Osteoblast (primary cell): ENCODE measurements at regions not wholly inside any gene's neighbourhood (a gene's known extent, or its start where the extent isn't known, plus 50 kb on each side); places are given as distances from the start of the nearest gene placed in this dataset.

ENCODE experiments used
- DNase-seq: peaks from one replicate; pipeline ENCODE4 v3.0.0; 2011; ENCODE audit warnings: low spot score, mixed read lengths; ENCODE audit not compliant: insufficient read length; ENCODE audit errors: missing footprints
- H2AFZ ChIP-seq: 2 replicates; pipeline ENCODE4 v1.6.0; 2011; ENCODE audit warnings: mild to moderate bottlenecking, low read length
- H3K27ac ChIP-seq: 2 replicates; pipeline ENCODE4 v1.5.1; 2011; ENCODE audit warnings: mild to moderate bottlenecking, low read depth, low read length, moderate library complexity
- H3K27me3 ChIP-seq: 2 replicates; pipeline ENCODE4 v1.6.0; 2012; ENCODE audit warnings: mild to moderate bottlenecking, control low read depth, inconsistent platforms, low read length, moderate library complexity; ENCODE audit not compliant: insufficient read depth
- H3K36me3 ChIP-seq: 2 replicates; pipeline ENCODE4 v1.5.1; 2011; ENCODE audit warnings: mild to moderate bottlenecking, low read length, control low read depth, moderate library complexity; ENCODE audit not compliant: insufficient read depth
- H3K4me1 ChIP-seq: 2 replicates; pipeline ENCODE4 v1.5.1; 2011; ENCODE audit warnings: mild to moderate bottlenecking, low read length, control low read depth, moderate library complexity; ENCODE audit not compliant: insufficient read depth
- H3K4me2 ChIP-seq: 2 replicates; pipeline ENCODE4 v1.6.0; 2011; ENCODE audit warnings: mild to moderate bottlenecking, low read length; ENCODE audit not compliant: insufficient read depth
- H3K4me3 ChIP-seq: fragments of 200-600 bp; sonication (generic); 3 replicates; pipeline ENCODE4 v1.5.1; 2012; ENCODE audit warnings: mild to moderate bottlenecking, low read length, inconsistent platforms; ENCODE audit not compliant: insufficient read depth
- H3K79me2 ChIP-seq: 2 replicates; pipeline ENCODE4 v1.6.0; 2012; ENCODE audit warnings: mild to moderate bottlenecking, low read length, control low read depth, inconsistent platforms; ENCODE audit not compliant: insufficient read depth
- H3K9me3 ChIP-seq: 2 replicates; pipeline ENCODE4 v1.5.1; 2011; ENCODE audit warnings: low read depth, low read length, control low read depth
- H4K20me1 ChIP-seq: 2 replicates; pipeline ENCODE4 v1.6.0; 2012; ENCODE audit warnings: mild to moderate bottlenecking, low read length, control low read depth; ENCODE audit not compliant: insufficient read depth
- TF ChIP-seq, protein P1 (sequence below): IDR thresholded peaks from 2 replicates; pipeline ENCODE4 v1.5.1; 2011; ENCODE audit warnings: mild to moderate bottlenecking, low read depth, low read length, moderate library complexity; ENCODE audit errors: extremely low read depth

DNA sequence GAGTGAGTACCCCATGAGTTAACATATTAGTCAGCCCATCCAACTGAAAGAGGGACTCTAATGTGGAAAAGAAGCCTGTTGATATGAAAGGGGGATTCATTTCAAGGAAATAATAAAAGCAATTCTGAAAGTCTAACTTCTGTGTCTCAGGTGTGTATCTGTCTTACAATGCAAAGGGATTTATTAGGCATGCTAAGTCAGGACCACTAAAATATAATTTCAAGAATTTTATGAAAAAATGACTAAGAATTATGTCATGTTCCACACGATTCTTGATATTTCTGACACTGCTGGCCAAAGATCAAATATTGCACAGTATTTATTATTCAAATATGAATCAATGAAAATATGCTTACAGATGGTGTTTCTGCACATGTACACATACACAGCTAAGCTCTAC, 130.8 kb downstream of the KLF12 start:
- Histone ChIP-seq H3K27ac (no peak overlapping the region), H3K4me3 (no peak overlapping the region), H3K4me2 (no peak overlapping the region), H3K36me3 (no peaks in the 10 kb centered on the region), H3K4me1 (peaks cover 13% of the 10 kb centered on the region), H4K20me1 (peaks cover 33% of the 10 kb centered on the region), H3K9me3 (no peaks in the 10 kb centered on the region), H3K79me2 (peaks cover 97% of the 10 kb centered on the region), H2AFZ (no peak overlapping the region), H3K27me3 (no peaks in the 10 kb centered on the region)
- TF ChIP-seq, protein P1, sequence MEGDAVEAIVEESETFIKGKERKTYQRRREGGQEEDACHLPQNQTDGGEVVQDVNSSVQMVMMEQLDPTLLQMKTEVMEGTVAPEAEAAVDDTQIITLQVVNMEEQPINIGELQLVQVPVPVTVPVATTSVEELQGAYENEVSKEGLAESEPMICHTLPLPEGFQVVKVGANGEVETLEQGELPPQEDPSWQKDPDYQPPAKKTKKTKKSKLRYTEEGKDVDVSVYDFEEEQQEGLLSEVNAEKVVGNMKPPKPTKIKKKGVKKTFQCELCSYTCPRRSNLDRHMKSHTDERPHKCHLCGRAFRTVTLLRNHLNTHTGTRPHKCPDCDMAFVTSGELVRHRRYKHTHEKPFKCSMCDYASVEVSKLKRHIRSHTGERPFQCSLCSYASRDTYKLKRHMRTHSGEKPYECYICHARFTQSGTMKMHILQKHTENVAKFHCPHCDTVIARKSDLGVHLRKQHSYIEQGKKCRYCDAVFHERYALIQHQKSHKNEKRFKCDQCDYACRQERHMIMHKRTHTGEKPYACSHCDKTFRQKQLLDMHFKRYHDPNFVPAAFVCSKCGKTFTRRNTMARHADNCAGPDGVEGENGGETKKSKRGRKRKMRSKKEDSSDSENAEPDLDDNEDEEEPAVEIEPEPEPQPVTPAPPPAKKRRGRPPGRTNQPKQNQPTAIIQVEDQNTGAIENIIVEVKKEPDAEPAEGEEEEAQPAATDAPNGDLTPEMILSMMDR, result no peak
- DNase-seq, result no peak

DNA sequence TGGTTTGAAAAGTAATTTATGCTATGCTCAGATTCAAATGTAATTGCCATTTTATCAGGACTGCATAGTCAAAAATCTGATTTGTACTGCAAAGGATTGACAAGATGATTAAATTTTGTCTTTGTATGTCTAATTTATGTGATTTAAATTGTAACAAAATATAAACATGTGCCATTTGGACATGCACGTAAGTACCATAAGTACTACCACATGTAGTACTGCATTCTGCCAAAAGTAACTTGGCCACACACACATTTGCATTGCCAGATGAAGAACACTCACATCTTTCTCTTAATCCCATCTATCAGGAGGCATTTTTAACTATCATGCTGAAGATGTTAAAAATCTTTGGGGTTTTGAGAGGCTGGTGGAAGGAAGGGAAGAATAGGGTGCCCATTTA, 133.3 kb downstream of the KLF12 start:
- TF ChIP-seq, protein P1, result no peak
- Histone ChIP-seq H3K27me3 (no peaks in the 10 kb centered on the region), H3K9me3 (no peaks in the 10 kb centered on the region), H3K36me3 (no peaks in the 10 kb centered on the region), H3K27ac (no peak overlapping the region), H3K4me2 (no peak overlapping the region), H2AFZ (no peak overlapping the region), H3K4me3 (no peak overlapping the region), H4K20me1 (peaks cover 27% of the 10 kb centered on the region), H3K4me1 (peaks cover 9% of the 10 kb centered on the region), H3K79me2 (peaks cover 97% of the 10 kb centered on the region)
- DNase-seq, result no peak

- TF ChIP-seq, protein P1, result no peak
- DNase-seq, result no peak
- Histone ChIP-seq H3K27me3 (no peaks in the 10 kb centered on the region), H3K4me2 (no peak overlapping the region), H4K20me1 (peaks cover 22% of the 10 kb centered on the region), H3K27ac (no peak overlapping the region), H3K36me3 (peaks cover 8% of the 10 kb centered on the region), H3K4me1 (no peaks in the 10 kb centered on the region), H3K79me2 (peaks cover 97% of the 10 kb centered on the region), H3K4me3 (no peak overlapping the region), H3K9me3 (no peaks in the 10 kb centered on the region), H2AFZ (no peak overlapping the region)
These were observed 135.6 kb downstream of the KLF12 start for GRCh38 chr13:73998631-73999030.

DNA sequence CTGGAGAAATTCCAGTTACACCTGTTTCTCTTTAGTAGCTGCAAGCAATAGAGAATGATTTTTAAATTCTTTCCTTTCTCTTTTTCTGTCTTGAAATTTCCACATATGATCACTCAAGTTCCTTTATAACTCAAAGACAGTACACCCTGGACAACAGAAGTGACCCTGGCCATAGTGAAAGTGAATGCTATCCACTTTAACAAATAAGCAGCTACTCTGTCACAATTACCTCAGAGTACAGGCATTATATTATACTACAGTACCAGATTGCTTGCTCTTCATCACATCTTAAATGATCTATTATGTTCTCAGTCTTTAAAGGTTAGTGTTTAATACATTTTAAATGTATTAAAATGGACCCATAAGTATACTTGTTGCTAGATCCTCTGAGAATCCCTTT, 136.2 kb downstream of the KLF12 start:
- Histone ChIP-seq H3K36me3 (peaks cover 8% of the 10 kb centered on the region), H3K4me3 (no peak overlapping the region), H3K27me3 (no peaks in the 10 kb centered on the region), H3K79me2 (peaks cover 97% of the 10 kb centered on the region), H3K4me2 (no peak overlapping the region), H3K4me1 (no peaks in the 10 kb centered on the region), H4K20me1 (peaks cover 19% of the 10 kb centered on the region), H2AFZ (no peak overlapping the region), H3K9me3 (no peaks in the 10 kb centered on the region), H3K27ac (no peak overlapping the region)
- TF ChIP-seq, protein P1, result no peak
- DNase-seq, result no peak
